ENCODE measurements at regions not wholly inside any gene's neighbourhood (a gene's known extent, or its start where the extent isn't known, plus 50 kb on each side); places are given as distances from the start of the nearest gene placed in this dataset.
A peak's percentile ranks its signal among the peaks of the same experiment; 100 is the strongest.

- no peak overlapping the region for H3K9ac ChIP-seq
- no peak overlapping the region for H3K27ac ChIP-seq
- no peak overlapping the region for H3K4me3 ChIP-seq
- no peaks in the 10 kb centered on the region for H3K27me3 ChIP-seq
- TF ChIP-seq Cebpa-rat (IDR thresholded peaks at IDR 0.05) = no peak
- peaks cover 10 to 20% (median 14%) of the 10 kb centered on the region in 11 experiments for H3K9me3 ChIP-seq (replicated peaks in 1 of 11)
- no peak overlapping the region for H3K4me2 ChIP-seq
- no peaks in the 10 kb centered on the region for H3K36me3 ChIP-seq
- H4K20me1 ChIP-seq = no peaks in the 10 kb centered on the region
- peaks cover 15 to 39% (median 29%) of the 10 kb centered on the region in 10 experiments; a peak in 19 of 20 replicates for H3K4me1 ChIP-seq
These were observed 169.1 kb downstream of the NDUFA10 start for GRCh38 chr2:239855863-239856587.

- no peak overlapping the region for H3K27ac ChIP-seq
- no peak for TF ChIP-seq Cebpa-rat (IDR thresholded peaks at IDR 0.05)
- peaks cover 24 to 33% (median 29%) of the 10 kb centered on the region in 11 experiments for H3K9me3 ChIP-seq (replicated peaks in 1 of 11)
- H3K27me3 ChIP-seq = no peaks in the 10 kb centered on the region
- H3K9ac ChIP-seq = no peak overlapping the region
- no peak overlapping the region for H3K4me3 ChIP-seq
- H3K4me1 ChIP-seq = peaks cover 7 to 24% (median 20%) of the 10 kb centered on the region in 10 experiments; a peak in 18 of 20 replicates
- H3K4me2 ChIP-seq = peak overlapping the region in 2 of 11 experiments; percentile 52 to 59; a peak in 1 of 22 replicates
- H4K20me1 ChIP-seq = no peaks in the 10 kb centered on the region
- no peaks in the 10 kb centered on the region for H3K36me3 ChIP-seq
These were observed 170.5 kb downstream of the NDUFA10 start for GRCh38 chr2:239854596-239854995.

- H3K9me3 ChIP-seq (replicated peaks in 1 of 11) = peaks cover 26 to 38% (median 31%) of the 10 kb centered on the region in 11 experiments
- H3K27me3 ChIP-seq = no peaks in the 10 kb centered on the region
- H4K20me1 ChIP-seq = no peaks in the 10 kb centered on the region
- H3K4me1 ChIP-seq = peaks cover 7 to 21% (median 19%) of the 10 kb centered on the region in 10 experiments; a peak in 18 of 20 replicates
- no peak overlapping the region for H3K9ac ChIP-seq
- H3K36me3 ChIP-seq = no peaks in the 10 kb centered on the region
- no peak for TF ChIP-seq Cebpa-rat (IDR thresholded peaks at IDR 0.05)
- H3K27ac ChIP-seq = no peak overlapping the region
- peak overlapping the region in 6 of 11 experiments; percentile 6 to 59 (median 40); a peak in 10 of 22 replicates for H3K4me2 ChIP-seq
- H3K4me3 ChIP-seq = no peak overlapping the region
These were observed 171.3 kb downstream of the NDUFA10 start for GRCh38 chr2:239853706-239854327.

- Histone ChIP-seq H3K27ac (no peak overlapping the region), H3K36me3 (no peaks in the 10 kb centered on the region), H3K27me3 (no peaks in the 10 kb centered on the region), H4K20me1 (no peaks in the 10 kb centered on the region), H3K4me1 (peaks cover 2 to 14% (median 12%) of the 10 kb centered on the region in 10 experiments; a peak in 17 of 20 replicates), H3K4me3 (no peak overlapping the region), H3K4me2 (peak overlapping the region in 1 of 11 experiments; percentile 34; a peak in 1 of 22 replicates), H3K9me3 (replicated peaks in 1 of 11) (peaks cover 26 to 39% (median 31%) of the 10 kb centered on the region in 11 experiments), H3K9ac (no peak overlapping the region)
- TF ChIP-seq Cebpa-rat (IDR thresholded peaks at IDR 0.05) = no peak
These were observed 172.0 kb downstream of the NDUFA10 start for GRCh38 chr2:239853121-239853520.

GRCh38 chr2:239852272-239852671, 172.9 kb downstream of the NDUFA10 start:
- no peaks in the 10 kb centered on the region for H4K20me1 ChIP-seq
- no peak overlapping the region for H3K9ac ChIP-seq
- H3K27me3 ChIP-seq = no peaks in the 10 kb centered on the region
- no peak overlapping the region for H3K4me3 ChIP-seq
- no peak for TF ChIP-seq Cebpa-rat (IDR thresholded peaks at IDR 0.05)
- no peak overlapping the region for H3K27ac ChIP-seq
- no peaks in the 10 kb centered on the region for H3K36me3 ChIP-seq
- peaks cover 30 to 42% (median 32%) of the 10 kb centered on the region in 11 experiments for H3K9me3 ChIP-seq (replicated peaks in 1 of 11)
- H3K4me2 ChIP-seq = no peak overlapping the region
- H3K4me1 ChIP-seq = peaks cover 0 to 11% (median 7%) of the 10 kb centered on the region in 10 experiments; a peak in 10 of 20 replicates

GRCh38 chr2:239846789-239847676, 178.1 kb downstream of the NDUFA10 start:
- H3K9me3 ChIP-seq (replicated peaks in 1 of 11) = peaks cover 41 to 69% (median 66%) of the 10 kb centered on the region in 11 experiments
- H3K36me3 ChIP-seq = peaks cover 0 to 7% (median 0%) of the 10 kb centered on the region in 11 experiments; a peak in 1 of 22 replicates
- no peaks in the 10 kb centered on the region for H3K27me3 ChIP-seq
- no peaks in the 10 kb centered on the region for H4K20me1 ChIP-seq
- no peak overlapping the region for H3K27ac ChIP-seq
- H3K4me3 ChIP-seq = no peak overlapping the region
- H3K9ac ChIP-seq = no peak overlapping the region
- peaks cover 0 to 9% (median 6%) of the 10 kb centered on the region in 10 experiments; a peak in 9 of 20 replicates for H3K4me1 ChIP-seq
- no peak for TF ChIP-seq Cebpa-rat (IDR thresholded peaks at IDR 0.05)
- H3K4me2 ChIP-seq = peak overlapping the region in 7 of 11 experiments; percentile 9 to 54 (median 37); a peak in 10 of 22 replicates

GRCh38 chr2:239845968-239846367, 179.2 kb downstream of the NDUFA10 start:
- H3K27ac ChIP-seq = no peak overlapping the region
- peaks cover 30 to 59% (median 56%) of the 10 kb centered on the region in 11 experiments for H3K9me3 ChIP-seq (replicated peaks in 1 of 11)
- peaks cover 0 to 7% (median 0%) of the 10 kb centered on the region in 11 experiments; a peak in 1 of 22 replicates for H3K36me3 ChIP-seq
- no peak for TF ChIP-seq Cebpa-rat (IDR thresholded peaks at IDR 0.05)
- H3K9ac ChIP-seq = no peak overlapping the region
- H3K4me3 ChIP-seq = no peak overlapping the region
- H3K4me2 ChIP-seq = no peak overlapping the region
- H3K27me3 ChIP-seq = no peaks in the 10 kb centered on the region
- H3K4me1 ChIP-seq = peaks cover 0 to 9% (median 6%) of the 10 kb centered on the region in 10 experiments; a peak in 9 of 20 replicates
- H4K20me1 ChIP-seq = no peaks in the 10 kb centered on the region

- Histone ChIP-seq H3K4me2 (no peak overlapping the region), H3K27me3 (no peaks in the 10 kb centered on the region), H3K9ac (no peak overlapping the region), H3K4me3 (no peak overlapping the region), H3K9me3 (replicated peaks in 1 of 11) (peaks cover 19 to 36% (median 31%) of the 10 kb centered on the region in 11 experiments), H4K20me1 (no peaks in the 10 kb centered on the region), H3K36me3 (peaks cover 0 to 9% (median 0%) of the 10 kb centered on the region in 11 experiments; a peak in 3 of 22 replicates), H3K4me1 (no peaks in the 10 kb centered on the region), H3K27ac (no peak overlapping the region)
- TF ChIP-seq Cebpa-rat (IDR thresholded peaks at IDR 0.05) = no peak
These were observed 185.8 kb downstream of the NDUFA10 start for GRCh38 chr2:239839306-239839705.
